GM10248 (cell line): ENCODE measurements at regions not wholly inside any gene's neighbourhood (a gene's known extent, or its start where the extent isn't known, plus 50 kb on each side); places are given as distances from the start of the nearest gene placed in this dataset.

Experiments used
- CTCF ChIA-PET: fragments of 300-600 bp; sonication (Branson Sonifier 250); formaldehyde crosslinking; extraction: SDS; loops from one replicate; lab custom pipeline; 2021; ENCODE audit warnings: antibody characterized with exemption; lab: Yijun Ruan, JAX
- POLR2A ChIA-PET: fragments of 350-650 bp; sonication (Branson Sonifier 250); formaldehyde crosslinking; extraction: SDS; loops from one replicate; lab custom pipeline; 2020; ENCODE audit warnings: antibody characterized with exemption; lab: Yijun Ruan, JAX
- DNase-seq: peaks from one replicate; pipeline ENCODE4 v3.0.0; 2012; ENCODE audit errors: extremely low spot score
- TF ChIP-seq, protein P1 (sequence below): IDR thresholded peaks from 2 replicates; pipeline ENCODE4 v1.5.1; 2012; ENCODE audit warnings: mild to moderate bottlenecking, low read depth; ENCODE audit errors: extremely low read depth, missing control alignments, control extremely low read depth

DNA sequence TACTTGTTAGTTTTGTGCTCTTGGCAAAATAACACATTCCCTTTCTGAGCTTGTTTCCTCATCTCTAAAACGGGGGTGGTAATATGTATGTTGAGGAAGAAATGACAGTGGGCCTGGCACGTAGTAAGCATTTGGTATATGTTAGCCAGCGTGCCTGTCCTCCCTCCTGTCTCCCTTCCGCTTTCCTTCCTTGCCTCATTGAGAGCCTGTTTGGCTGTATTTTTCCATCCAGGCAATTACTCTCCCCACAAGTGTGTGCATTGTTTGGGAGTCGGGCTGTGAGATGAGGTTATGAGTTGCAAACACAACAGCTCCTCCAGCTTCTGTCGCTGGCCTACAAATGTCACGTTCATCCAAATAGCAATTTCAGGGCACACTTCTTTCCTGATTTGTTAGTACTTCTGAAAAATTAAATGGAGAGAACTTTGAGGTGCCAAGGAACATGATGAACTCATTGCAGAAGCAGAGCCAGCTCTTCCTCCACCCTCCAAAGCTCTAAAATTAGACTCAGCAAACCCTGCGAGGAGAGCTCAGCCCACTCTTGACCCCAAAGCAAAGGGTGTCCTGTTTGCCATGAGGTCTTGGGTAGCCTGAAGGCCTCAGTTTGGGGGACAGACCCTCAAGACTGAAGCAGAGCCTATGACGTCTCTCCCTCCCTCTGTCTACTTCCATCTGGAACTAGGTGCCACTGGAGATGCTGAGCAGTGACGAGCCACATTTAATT is 50.7 kb upstream of the TOX2 start:
- no peak for DNase-seq
- POLR2A ChIA-PET: no interaction called here
- TF ChIP-seq, protein P1, sequence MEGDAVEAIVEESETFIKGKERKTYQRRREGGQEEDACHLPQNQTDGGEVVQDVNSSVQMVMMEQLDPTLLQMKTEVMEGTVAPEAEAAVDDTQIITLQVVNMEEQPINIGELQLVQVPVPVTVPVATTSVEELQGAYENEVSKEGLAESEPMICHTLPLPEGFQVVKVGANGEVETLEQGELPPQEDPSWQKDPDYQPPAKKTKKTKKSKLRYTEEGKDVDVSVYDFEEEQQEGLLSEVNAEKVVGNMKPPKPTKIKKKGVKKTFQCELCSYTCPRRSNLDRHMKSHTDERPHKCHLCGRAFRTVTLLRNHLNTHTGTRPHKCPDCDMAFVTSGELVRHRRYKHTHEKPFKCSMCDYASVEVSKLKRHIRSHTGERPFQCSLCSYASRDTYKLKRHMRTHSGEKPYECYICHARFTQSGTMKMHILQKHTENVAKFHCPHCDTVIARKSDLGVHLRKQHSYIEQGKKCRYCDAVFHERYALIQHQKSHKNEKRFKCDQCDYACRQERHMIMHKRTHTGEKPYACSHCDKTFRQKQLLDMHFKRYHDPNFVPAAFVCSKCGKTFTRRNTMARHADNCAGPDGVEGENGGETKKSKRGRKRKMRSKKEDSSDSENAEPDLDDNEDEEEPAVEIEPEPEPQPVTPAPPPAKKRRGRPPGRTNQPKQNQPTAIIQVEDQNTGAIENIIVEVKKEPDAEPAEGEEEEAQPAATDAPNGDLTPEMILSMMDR: no peak
- CTCF ChIA-PET: interaction anchor here (1.1 kb wide), 2 partner anchors 11 to 113 kb away, joined by 3 to 5 read pairs; no protein-coding TSS in a partner anchor

DNA sequence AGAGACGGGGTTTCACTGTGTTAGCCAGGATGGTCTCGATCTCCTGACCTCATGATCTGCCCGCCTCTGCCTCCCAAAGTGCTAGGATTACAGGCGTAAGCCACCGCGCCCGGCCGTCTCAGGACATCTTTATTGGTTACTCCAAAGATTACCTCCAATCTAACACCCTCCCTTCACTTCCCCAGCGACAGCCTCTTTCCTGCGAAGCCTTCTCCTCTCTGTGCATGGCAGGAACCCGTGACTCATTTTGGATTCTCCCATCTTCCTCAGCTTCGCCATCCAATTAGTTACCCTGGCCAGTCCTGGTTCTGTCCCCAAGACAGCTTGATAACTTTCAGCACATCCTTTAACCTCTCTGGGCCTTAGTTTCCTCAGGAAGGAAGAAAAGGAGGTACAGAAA is 51.3 kb upstream of the TOX2 start:
- ChIA-PET CTCF (interaction anchor here (1.1 kb wide), 2 partner anchors 10 to 112 kb away, joined by 3 to 5 read pairs; no protein-coding TSS in a partner anchor), POLR2A (no interaction called here)
- TF ChIP-seq, protein P1: no peak
- DNase-seq: no peak

DNA sequence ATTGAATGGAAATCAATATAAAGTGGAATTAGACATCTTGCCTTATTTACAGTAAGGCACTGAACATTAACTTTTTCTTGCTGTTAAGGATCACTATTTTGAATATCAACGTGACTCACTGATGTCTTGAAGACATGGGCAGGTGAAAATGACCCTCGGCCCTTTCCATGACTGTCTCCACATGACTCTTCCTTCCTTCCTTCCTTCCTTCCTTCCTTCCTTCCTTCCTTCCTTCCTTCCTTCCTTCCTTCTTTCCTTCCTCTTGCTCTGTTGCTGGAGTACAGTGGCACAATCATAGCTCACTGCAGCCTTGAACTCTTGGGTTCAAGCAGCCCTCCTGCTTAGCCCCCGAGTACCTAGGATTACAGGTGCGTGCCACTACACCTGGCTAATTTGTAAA is 52.2 kb upstream of the TOX2 start:
- POLR2A ChIA-PET: no interaction called here
- CTCF ChIA-PET: no interaction called here

DNA sequence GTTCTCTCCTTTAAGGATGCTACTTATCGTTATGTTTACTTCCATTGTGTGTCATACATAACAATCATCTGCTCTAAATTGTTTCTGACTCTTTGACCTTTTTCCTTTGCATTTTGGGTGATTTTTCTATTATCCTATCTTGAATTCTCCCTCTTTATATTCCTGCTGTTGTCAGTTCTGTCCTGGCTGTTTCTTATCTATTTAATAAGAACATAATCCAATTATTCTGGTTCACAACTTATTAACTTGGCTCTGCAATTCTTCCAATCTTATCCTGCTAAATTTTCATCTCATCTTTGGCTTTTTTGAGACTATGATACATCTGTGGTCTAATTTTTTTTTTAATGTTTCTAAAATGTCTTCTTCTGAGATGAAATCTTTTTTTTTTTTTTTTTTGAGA is 54.7 kb upstream of the TOX2 start:
- TF ChIP-seq, protein P1: no peak
- ChIA-PET POLR2A (no interaction called here), CTCF (no interaction called here)
- no peak for DNase-seq

More for the DNA sequence above, 52.2 kb upstream of the TOX2 start:
- TF ChIP-seq, protein P1: no peak
- DNase-seq: no peak

DNA sequence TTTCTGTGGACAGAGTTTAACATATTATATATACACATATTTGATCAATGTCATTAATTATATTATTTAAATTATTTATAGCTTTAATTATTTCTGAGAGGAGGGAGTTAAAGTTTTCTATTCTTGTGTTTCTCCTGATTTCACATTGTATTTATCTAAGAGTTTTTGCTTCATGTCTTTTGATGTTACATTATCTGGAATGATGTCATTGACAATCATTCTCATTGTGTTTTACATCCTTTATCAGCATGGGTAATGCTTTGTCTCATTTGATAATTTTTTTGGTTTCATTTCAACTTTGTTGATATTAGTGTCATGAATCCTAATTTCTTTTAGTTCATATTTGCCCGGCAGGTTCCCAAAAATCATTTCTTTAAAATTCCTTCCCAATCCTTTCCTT is 56.7 kb upstream of the TOX2 start:
- no peak for DNase-seq
- ChIA-PET CTCF (no interaction called here), POLR2A (no interaction called here)
- TF ChIP-seq, protein P1: no peak

DNA sequence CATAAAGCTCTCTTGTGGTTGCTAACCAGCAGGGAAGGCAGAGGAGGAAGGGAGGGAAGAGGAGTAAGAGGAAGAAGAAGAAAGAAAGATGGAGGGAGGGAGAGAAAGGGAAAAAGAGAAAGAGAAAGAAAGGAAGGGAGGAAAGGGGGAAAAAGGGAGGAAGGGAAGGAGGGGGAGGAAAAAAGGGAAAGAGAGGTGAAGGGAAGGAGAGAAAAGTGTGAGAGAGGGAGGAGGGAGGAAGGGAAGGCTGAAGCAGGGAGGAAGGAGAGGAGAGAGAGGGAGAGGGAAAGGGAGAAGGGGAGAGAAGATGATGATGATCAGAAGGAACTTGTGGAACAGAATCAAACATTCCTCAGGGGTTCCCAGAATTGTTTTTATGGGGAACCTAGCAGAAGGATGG is 57.5 kb upstream of the TOX2 start:
- POLR2A ChIA-PET: no interaction called here

More for the DNA sequence above, 57.5 kb upstream of the TOX2 start:
- TF ChIP-seq, protein P1: no peak
- no peak for DNase-seq
- CTCF ChIA-PET: interaction anchor here (0.9 kb wide), 1 partner anchor 32 kb away, joined by 3 read pairs; no protein-coding TSS in a partner anchor
